Epithelial cell of proximal tubule (primary cell): ENCODE measurements at regions not wholly inside any gene's neighbourhood (a gene's known extent, or its start where the extent isn't known, plus 50 kb on each side); places are given as distances from the start of the nearest gene placed in this dataset.

Source experiments
- DNase-seq: peaks from one replicate; pipeline ENCODE4 v3.0.0-alpha.2; 2011; ENCODE audit warnings: low read depth
- H3K4me3 ChIP-seq: 2 replicates; pipeline ENCODE4 v1.5.1; 2011; ENCODE audit warnings: low read depth, mild to moderate bottlenecking, low read length
- CTCF ChIP-seq: conservative IDR thresholded peaks from 2 replicates; pipeline ENCODE4 v1.5.1; 2012; ENCODE audit warnings: low read depth, mild to moderate bottlenecking, low read length

- H3K4me3 ChIP-seq, result no peak overlapping the region
- no peak for TF ChIP-seq CTCF
- DNase-seq, result no peak
Measured at GRCh38 chr3:194814878-194815357, 129.2 kb downstream of the FAM43A start.

DNA sequence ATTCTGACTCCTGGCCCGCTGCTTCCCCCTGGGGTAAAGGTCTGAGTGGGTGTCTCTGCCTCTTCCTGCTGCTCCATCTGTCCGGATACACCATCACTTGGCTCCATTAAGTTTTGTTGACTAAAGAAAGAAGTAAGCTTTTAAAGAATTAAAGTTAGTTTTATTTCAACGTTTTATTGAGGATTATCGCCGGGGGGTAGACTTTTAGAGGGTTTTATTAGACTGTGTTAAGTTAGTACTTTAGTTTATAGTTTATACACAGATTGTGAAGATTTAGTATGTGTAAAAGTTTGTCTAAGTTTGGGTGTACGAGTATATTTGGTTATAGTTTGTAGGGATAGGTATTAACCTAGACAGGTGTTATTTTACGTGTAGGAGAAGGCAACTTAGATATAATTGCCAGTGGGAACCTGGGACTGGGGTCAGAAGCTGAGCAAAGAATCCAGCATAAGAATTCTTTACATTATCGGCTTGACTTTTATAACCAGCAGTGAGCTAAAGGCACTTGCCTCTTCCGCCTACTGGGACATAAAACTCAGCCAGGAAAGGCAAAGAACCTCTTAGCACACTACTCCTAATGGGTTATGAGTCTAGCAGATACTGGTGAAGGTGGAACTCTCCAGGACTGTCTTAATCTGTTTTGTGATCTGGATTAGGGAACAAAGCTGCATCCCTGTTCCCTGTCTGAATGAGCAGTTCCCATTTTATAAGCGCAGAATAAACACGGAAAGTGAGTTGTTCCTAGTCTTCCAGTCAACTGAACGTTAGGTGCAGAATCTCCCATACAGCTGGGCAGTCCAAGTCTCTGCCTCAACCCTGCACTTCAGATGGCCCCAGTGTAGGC lies 131.3 kb downstream of the FAM43A start:
- no peak for TF ChIP-seq CTCF
- DNase-seq, result no peak
- H3K4me3 ChIP-seq, result no peak overlapping the region

GRCh38 chr3:194817592-194817930 lies 131.9 kb downstream of the FAM43A start:
- no peak for TF ChIP-seq CTCF
- no peak for DNase-seq
- H3K4me3 ChIP-seq, result no peak overlapping the region

- no peak overlapping the region for H3K4me3 ChIP-seq
- no peak for TF ChIP-seq CTCF
- DNase-seq, result no peak
Measured at GRCh38 chr3:194817936-194818335, 132.3 kb downstream of the FAM43A start.

DNA sequence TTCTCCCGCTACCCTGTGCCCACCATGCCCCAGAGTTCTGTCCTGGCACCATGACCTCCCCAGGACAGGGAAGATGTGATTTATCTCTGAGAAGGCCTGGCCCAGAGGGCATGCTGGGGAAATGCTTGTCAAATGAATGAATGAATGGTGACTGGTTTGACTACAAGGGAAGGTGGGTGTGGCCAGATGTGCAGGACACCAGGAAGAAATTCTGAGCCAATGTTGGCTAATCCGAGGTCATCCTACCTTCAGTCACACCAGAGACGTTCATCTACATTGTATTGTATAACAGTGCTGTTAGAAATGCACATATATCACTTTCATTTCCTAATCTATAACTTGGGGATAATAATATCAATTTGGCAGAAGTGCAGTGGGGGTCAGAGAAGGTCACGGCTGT lies 138.4 kb downstream of the FAM43A start:
- no peak for TF ChIP-seq CTCF
- DNase-seq, result no peak
- H3K4me3 ChIP-seq, result no peak overlapping the region

- no peak for TF ChIP-seq CTCF
- DNase-seq, result no peak
- no peak overlapping the region for H3K4me3 ChIP-seq
Measured at GRCh38 chr3:194824701-194825111, 139.0 kb downstream of the FAM43A start.

DNA sequence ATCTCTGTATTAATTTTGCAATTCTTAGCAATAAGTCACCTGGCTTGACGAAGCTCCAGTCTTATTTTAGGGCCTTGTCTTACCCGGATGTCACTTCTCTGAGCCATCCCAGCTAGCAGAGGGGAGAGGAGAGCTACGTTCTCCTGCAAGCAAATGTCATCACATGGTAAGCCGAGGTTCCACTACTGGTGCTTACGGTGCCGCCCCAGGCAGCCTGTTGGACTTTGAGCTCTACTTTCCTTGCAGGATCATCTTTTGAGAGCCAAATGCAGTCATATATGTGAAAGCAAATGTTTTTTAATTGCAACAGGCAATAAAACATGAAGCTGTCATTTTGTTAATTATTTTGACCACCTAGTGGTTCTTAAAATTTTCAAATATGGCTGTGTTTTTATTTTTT lies 140.9 kb downstream of the FAM43A start:
- H3K4me3 ChIP-seq, result no peak overlapping the region
- no peak for DNase-seq
- TF ChIP-seq CTCF, result no peak
